ENCODE measurements at regions not wholly inside any gene's neighbourhood (a gene's known extent, or its start where the extent isn't known, plus 50 kb on each side); places are given as distances from the start of the nearest gene placed in this dataset.

GRCh38 chr18:38944446-38945024 is 1378.9 kb upstream of the CELF4 start:
- peaks cover 7 to 17% of the 10 kb centered on the region in 2 donors for H3K4me1 Mint-ChIP-seq
- no peak overlapping the region for H3K4me3 Mint-ChIP-seq
- H3K36me3 Mint-ChIP-seq = peaks cover 3 to 7% of the 10 kb centered on the region in 2 donors
- H3K27ac Mint-ChIP-seq = no peak overlapping the region
- no peaks in the 10 kb centered on the region for H3K27me3 Mint-ChIP-seq
- ATAC-seq (replicated peaks) = no peak
- no peak for DNase-seq
- peaks cover 5 to 8% of the 10 kb centered on the region in 2 donors for H3K9me3 Mint-ChIP-seq

- DNase-seq (no peak), ATAC-seq (replicated peaks) (no peak)
- Mint-ChIP-seq H3K27ac (peak overlapping the region; percentile 90), H3K4me1 (peaks cover 7 to 17% of the 10 kb centered on the region in 2 donors), H3K27me3 (no peaks in the 10 kb centered on the region), H3K4me3 (peak overlapping the region; percentile 35 to 66), H3K36me3 (peaks cover 3 to 7% of the 10 kb centered on the region in 2 donors), H3K9me3 (peaks cover 8 to 10% of the 10 kb centered on the region in 2 donors)
Observed at GRCh38 chr18:38941711-38942561, 1376.3 kb upstream of the CELF4 start.

GRCh38 chr18:38940863-38941531 is 1375.4 kb upstream of the CELF4 start:
- Mint-ChIP-seq H3K4me3 (peak overlapping the region; percentile 35 to 66), H3K27me3 (no peaks in the 10 kb centered on the region), H3K9me3 (peaks cover 9 to 10% of the 10 kb centered on the region in 2 donors), H3K4me1 (peaks cover 7 to 17% of the 10 kb centered on the region in 2 donors), H3K27ac (peak overlapping the region; percentile 90), H3K36me3 (peaks cover 3 to 7% of the 10 kb centered on the region in 2 donors)
- ATAC-seq (replicated peaks) (peak; percentile 88 to 91), DNase-seq (peak; percentile 82)

GRCh38 chr18:38940475-38940862 is 1374.9 kb upstream of the CELF4 start:
- H3K4me3 Mint-ChIP-seq = peak overlapping the region; percentile 14 to 42
- DNase-seq = no peak
- H3K4me1 Mint-ChIP-seq = peaks cover 7 to 17% of the 10 kb centered on the region in 2 donors
- peak overlapping the region; percentile 90 for H3K27ac Mint-ChIP-seq
- H3K36me3 Mint-ChIP-seq = peaks cover 3 to 7% of the 10 kb centered on the region in 2 donors
- H3K27me3 Mint-ChIP-seq = no peaks in the 10 kb centered on the region
- H3K9me3 Mint-ChIP-seq = peaks cover 9 to 11% of the 10 kb centered on the region in 2 donors
- ATAC-seq (replicated peaks) = peak; percentile 53 to 54

GRCh38 chr18:38933910-38934510 is 1368.4 kb upstream of the CELF4 start:
- H3K4me3 Mint-ChIP-seq = no peak overlapping the region
- peaks cover 0 to 7% of the 10 kb centered on the region in 2 donors for H3K4me1 Mint-ChIP-seq
- ATAC-seq (replicated peaks) = peak; percentile 31 to 46
- peaks cover 3 to 4% of the 10 kb centered on the region in 2 donors for H3K9me3 Mint-ChIP-seq
- no peak overlapping the region for H3K27ac Mint-ChIP-seq
- no peaks in the 10 kb centered on the region for H3K36me3 Mint-ChIP-seq
- H3K27me3 Mint-ChIP-seq = no peaks in the 10 kb centered on the region
- no peak for DNase-seq

GRCh38 chr18:38933322-38933721 is 1367.7 kb upstream of the CELF4 start:
- peak; percentile 38 to 71 for ATAC-seq (replicated peaks)
- H3K27ac Mint-ChIP-seq = no peak overlapping the region
- no peak for DNase-seq
- H3K4me3 Mint-ChIP-seq = no peak overlapping the region
- H3K36me3 Mint-ChIP-seq = no peaks in the 10 kb centered on the region
- H3K4me1 Mint-ChIP-seq = peaks cover 0 to 7% of the 10 kb centered on the region in 2 donors
- peaks cover 3 to 4% of the 10 kb centered on the region in 2 donors for H3K9me3 Mint-ChIP-seq
- no peaks in the 10 kb centered on the region for H3K27me3 Mint-ChIP-seq

- Mint-ChIP-seq H3K27ac (no peak overlapping the region), H3K9me3 (peaks cover 3 to 4% of the 10 kb centered on the region in 2 donors), H3K4me1 (peaks cover 0 to 7% of the 10 kb centered on the region in 2 donors), H3K27me3 (no peaks in the 10 kb centered on the region), H3K4me3 (no peak overlapping the region), H3K36me3 (no peaks in the 10 kb centered on the region)
- DNase-seq = no peak
- ATAC-seq (replicated peaks) = peak in 1 of 2 donors; percentile 51
Observed at GRCh38 chr18:38932752-38933151, 1367.2 kb upstream of the CELF4 start.

- no peaks in the 10 kb centered on the region for H3K27me3 Mint-ChIP-seq
- H3K4me1 Mint-ChIP-seq = peaks cover 0 to 7% of the 10 kb centered on the region in 2 donors
- no peak for DNase-seq
- no peaks in the 10 kb centered on the region for H3K36me3 Mint-ChIP-seq
- ATAC-seq (replicated peaks) = no peak
- no peak overlapping the region for H3K27ac Mint-ChIP-seq
- H3K4me3 Mint-ChIP-seq = no peak overlapping the region
- H3K9me3 Mint-ChIP-seq = peaks cover 0 to 2% of the 10 kb centered on the region in 2 donors
Observed at GRCh38 chr18:38931754-38932050, 1366.1 kb upstream of the CELF4 start.

- Mint-ChIP-seq H3K27ac (no peak overlapping the region), H3K4me3 (no peak overlapping the region), H3K9me3 (peaks cover 0 to 3% of the 10 kb centered on the region in 2 donors), H3K36me3 (no peaks in the 10 kb centered on the region), H3K27me3 (no peaks in the 10 kb centered on the region), H3K4me1 (peaks cover 0 to 7% of the 10 kb centered on the region in 2 donors)
- no peak for DNase-seq
- no peak for ATAC-seq (replicated peaks)
Observed at GRCh38 chr18:38930881-38931753, 1365.5 kb upstream of the CELF4 start.

- Mint-ChIP-seq H3K4me3 (no peak overlapping the region), H3K9me3 (peaks cover 2 to 4% of the 10 kb centered on the region in 2 donors), H3K27me3 (no peaks in the 10 kb centered on the region), H3K27ac (no peak overlapping the region), H3K4me1 (no peaks in the 10 kb centered on the region), H3K36me3 (no peaks in the 10 kb centered on the region)
- no peak for ATAC-seq (replicated peaks)
- no peak for DNase-seq
Observed at GRCh38 chr18:38923540-38923939, 1357.9 kb upstream of the CELF4 start.

GRCh38 chr18:38923126-38923525 is 1357.5 kb upstream of the CELF4 start:
- peaks cover 2 to 4% of the 10 kb centered on the region in 2 donors for H3K9me3 Mint-ChIP-seq
- no peak overlapping the region for H3K4me3 Mint-ChIP-seq
- ATAC-seq (replicated peaks) (no peak), DNase-seq (no peak)
- H3K4me1 Mint-ChIP-seq = no peaks in the 10 kb centered on the region
- H3K36me3 Mint-ChIP-seq = no peaks in the 10 kb centered on the region
- no peak overlapping the region for H3K27ac Mint-ChIP-seq
- no peaks in the 10 kb centered on the region for H3K27me3 Mint-ChIP-seq

- no peaks in the 10 kb centered on the region for H3K36me3 Mint-ChIP-seq
- H3K27me3 Mint-ChIP-seq = peaks cover 0 to 3% of the 10 kb centered on the region in 2 donors
- no peaks in the 10 kb centered on the region for H3K9me3 Mint-ChIP-seq
- H3K4me3 Mint-ChIP-seq = no peak overlapping the region
- H3K27ac Mint-ChIP-seq = no peak overlapping the region
- no peak for ATAC-seq (replicated peaks)
- no peak for DNase-seq
- H3K4me1 Mint-ChIP-seq = no peaks in the 10 kb centered on the region
Observed at GRCh38 chr18:38909972-38910371, 1344.4 kb upstream of the CELF4 start.

- no peak for ATAC-seq (replicated peaks)
- Mint-ChIP-seq H3K36me3 (no peaks in the 10 kb centered on the region), H3K27me3 (no peaks in the 10 kb centered on the region), H3K27ac (no peak overlapping the region), H3K4me1 (no peaks in the 10 kb centered on the region), H3K9me3 (peaks cover 0 to 2% of the 10 kb centered on the region in 2 donors), H3K4me3 (no peak overlapping the region)
- no peak for DNase-seq
Observed at GRCh38 chr18:38902796-38903195, 1337.2 kb upstream of the CELF4 start.
